Keratinocyte (primary cell): ENCODE measurements at regions not wholly inside any gene's neighbourhood (a gene's known extent, or its start where the extent isn't known, plus 50 kb on each side); places are given as distances from the start of the nearest gene placed in this dataset.
A peak's percentile ranks its signal among the peaks of the same experiment; 100 is the strongest.

Experiments
- DNase-seq: peaks from one replicate; pipeline ENCODE4 v3.0.0-alpha.2; 2011; ENCODE audit warnings: low read depth, missing footprints, low spot score
- FAIRE-seq: peaks from 2 replicates; lab custom pipeline; 2011; peaks lifted over from hg19 to GRCh38; lab: Jason Lieb, UNC
- H2AFZ ChIP-seq: 2 replicates; pipeline ENCODE4 v1.6.0; 2012; ENCODE audit warnings: low read length, control low read depth, inconsistent platforms; ENCODE audit not compliant: control insufficient read depth
- H3K27ac ChIP-seq: 2 replicates; pipeline ENCODE4 v1.5.1; 2011; ENCODE audit warnings: low read length; ENCODE audit not compliant: control insufficient read depth, insufficient read depth
- H3K27me3 ChIP-seq: 3 replicates; pipeline ENCODE4 v1.6.0; 2011; ENCODE audit warnings: low read length; ENCODE audit not compliant: control insufficient read depth, insufficient read depth; ENCODE audit errors: extremely low read depth
- H3K36me3 ChIP-seq, 2 experiments: 2 replicates in 1 of 2; 3 replicates in 1 of 2; pipeline ENCODE4 v1.5.1; 2011; ENCODE audit warnings: low read length in 2 of 2, mild to moderate bottlenecking in 1 of 2; ENCODE audit not compliant: control insufficient read depth in 2 of 2, insufficient read depth in 2 of 2; ENCODE audit errors: extremely low read depth in 1 of 2
- H3K4me1 ChIP-seq: 3 replicates; pipeline ENCODE4 v1.5.1; 2011; ENCODE audit warnings: low read length; ENCODE audit not compliant: control insufficient read depth, insufficient read depth; ENCODE audit errors: extremely low read depth
- H3K4me2 ChIP-seq: 3 replicates; pipeline ENCODE4 v1.6.0; 2011; ENCODE audit warnings: low read depth, low read length; ENCODE audit not compliant: control insufficient read depth, insufficient read depth; ENCODE audit errors: extremely low read depth
- H3K4me3 ChIP-seq, 3 experiments: fragments of 200-600 bp in 1 of 3; sonication (generic) in 1 of 3; 2 replicates in 2 of 3; 3 replicates in 1 of 3; pipeline ENCODE4 v1.5.1; 2011 to 2016; ENCODE audit warnings: low read length in 3 of 3, mild to moderate bottlenecking in 3 of 3, control low read depth in 2 of 3, inconsistent platforms in 1 of 3, low read depth in 1 of 3, mixed read lengths in 1 of 3, mixed run types in 1 of 3, moderate library complexity in 1 of 3; ENCODE audit not compliant: control insufficient read depth in 2 of 3, insufficient read depth in 2 of 3; ENCODE audit errors: extremely low read depth in 1 of 3
- H3K79me2 ChIP-seq: 2 replicates; pipeline ENCODE4 v1.6.0; 2012; ENCODE audit warnings: low read length; ENCODE audit not compliant: control insufficient read depth, insufficient read depth
- H3K9ac ChIP-seq: 3 replicates; pipeline ENCODE4 v1.6.0; 2011; ENCODE audit warnings: low read length; ENCODE audit not compliant: control insufficient read depth, insufficient read depth; ENCODE audit errors: extremely low read depth
- H3K9me1 ChIP-seq: 3 replicates; pipeline ENCODE4 v1.6.0; 2011; ENCODE audit warnings: low read length; ENCODE audit not compliant: control insufficient read depth, insufficient read depth; ENCODE audit errors: extremely low read depth
- H3K9me3 ChIP-seq: 2 replicates; pipeline ENCODE4 v1.5.1; 2012; ENCODE audit warnings: low read depth, low read length; ENCODE audit not compliant: control insufficient read depth
- H4K20me1 ChIP-seq: 3 replicates; pipeline ENCODE4 v1.6.0; 2011; ENCODE audit warnings: low read length; ENCODE audit not compliant: control insufficient read depth, insufficient read depth; ENCODE audit errors: extremely low read depth
- CTCF ChIP-seq, 3 experiments: IDR thresholded peaks in 1 of 3; conservative IDR thresholded peaks in 1 of 3; optimal IDR thresholded peaks in 1 of 3; 2 replicates in 2 of 3; 3 replicates in 1 of 3; pipeline versions ENCODE3 to v1.5.1; 2011; ENCODE audit warnings: low read length in 3 of 3, mild to moderate bottlenecking in 3 of 3, moderate library complexity in 2 of 3, control low read depth in 1 of 3, inconsistent platforms in 1 of 3; ENCODE audit not compliant: insufficient read depth in 2 of 3; ENCODE audit errors: extremely low read depth in 1 of 3
- EZH2 ChIP-seq: IDR thresholded peaks from one replicate; pipeline ENCODE4 v1.6.1; 2012; ENCODE audit warnings: inconsistent platforms, mild to moderate bottlenecking, low read length, moderate library complexity
- dilution Hi-C: fragments of 300-500 bp; cut with MboI; formaldehyde crosslinking; loops from one replicate; pipeline ENCODE4 v1.7.0; 2020; ENCODE audit warnings: low sequenced_read_pairs; ENCODE audit not compliant: extremely low pct_ligation_motif_present

- Histone ChIP-seq H4K20me1 (no peaks in the 10 kb centered on the region), H3K9me1 (no peaks in the 10 kb centered on the region), H3K4me3 (no peak overlapping the region), H3K79me2 (no peaks in the 10 kb centered on the region), H3K4me1 (peaks cover 27% of the 10 kb centered on the region), H2AFZ (no peak overlapping the region), H3K9me3 (no peaks in the 10 kb centered on the region), H3K4me2 (no peak overlapping the region), H3K36me3 (no peaks in the 10 kb centered on the region), H3K27ac (no peak overlapping the region), H3K27me3 (no peaks in the 10 kb centered on the region), H3K9ac (no peak overlapping the region)
- TF ChIP-seq CTCF (optimal IDR thresholded peaks at IDR 0.05 in 1 of 3, IDR thresholded peaks at IDR 0.05 in 1 of 3, conservative IDR thresholded peaks at IDR 0.05 in 1 of 3; ENCODE audit: extremely low read depth in 1 of 3, insufficient read depth in 2 of 3, low read length in 3 of 3) (no peak), EZH2 (no peak)
- FAIRE-seq (no peak), DNase-seq (no peak)
- dilution Hi-C loops, result no loop called here
Measured at GRCh38 chr7:46781901-46782439, 799.9 kb downstream of the TNS3 start.

- H2AFZ ChIP-seq, result no peak overlapping the region
- DNase-seq (no peak), FAIRE-seq (no peak)
- dilution Hi-C loops, result no loop called here
- H3K4me1 ChIP-seq, result no peaks in the 10 kb centered on the region
- H3K9ac ChIP-seq, result no peak overlapping the region
- no peak overlapping the region for H3K27ac ChIP-seq
- no peaks in the 10 kb centered on the region for H3K27me3 ChIP-seq
- peak in 2 of 3 experiments; percentile 26 to 44 for TF ChIP-seq CTCF (optimal IDR thresholded peaks at IDR 0.05 in 1 of 3, IDR thresholded peaks at IDR 0.05 in 1 of 3, conservative IDR thresholded peaks at IDR 0.05 in 1 of 3; ENCODE audit: extremely low read depth in 1 of 3, insufficient read depth in 2 of 3, low read length in 3 of 3)
- no peak for TF ChIP-seq EZH2
- no peaks in the 10 kb centered on the region for H4K20me1 ChIP-seq
- H3K9me1 ChIP-seq, result no peaks in the 10 kb centered on the region
- H3K36me3 ChIP-seq, result no peaks in the 10 kb centered on the region
- H3K9me3 ChIP-seq, result no peaks in the 10 kb centered on the region
- H3K4me2 ChIP-seq, result no peak overlapping the region
- no peaks in the 10 kb centered on the region for H3K79me2 ChIP-seq
- H3K4me3 ChIP-seq, result no peak overlapping the region
Measured at GRCh38 chr7:46776790-46777189, 805.1 kb downstream of the TNS3 start.
